H9 (cell line): ENCODE measurements at regions not wholly inside any gene's neighbourhood (a gene's known extent, or its start where the extent isn't known, plus 50 kb on each side); places are given as distances from the start of the nearest gene placed in this dataset.

Source experiments
- DNase-seq: peaks from one replicate; pipeline ENCODE4 v3.0.0-alpha.2; 2017
- H2AFZ ChIP-seq: one replicate; pipeline ENCODE4 v1.6.1; 2013; ENCODE audit warnings: mild to moderate bottlenecking, low read length, control low read depth, moderate library complexity
- H2AK5ac ChIP-seq: 2 replicates; pipeline ENCODE4 v1.6.1; 2013; ENCODE audit warnings: low read length, control low read depth, mixed read lengths; ENCODE audit not compliant: insufficient read length
- H2BK120ac ChIP-seq: one replicate; pipeline ENCODE4 v1.6.1; 2013; ENCODE audit warnings: low read depth, mild to moderate bottlenecking, low read length, control low read depth, inconsistent platforms; ENCODE audit not compliant: poor library complexity, severe bottlenecking
- H2BK12ac ChIP-seq: 2 replicates; pipeline ENCODE4 v1.6.1; 2013; ENCODE audit warnings: low read length, control low read depth, mixed read lengths, low read depth; ENCODE audit not compliant: insufficient read length
- H2BK15ac ChIP-seq: 2 replicates; pipeline ENCODE4 v1.6.1; 2013; ENCODE audit warnings: low read depth, low read length, control low read depth
- H2BK20ac ChIP-seq: one replicate; pipeline ENCODE4 v1.6.1; 2013; ENCODE audit warnings: low read depth, mild to moderate bottlenecking, low read length, control low read depth, inconsistent platforms; ENCODE audit not compliant: poor library complexity, severe bottlenecking
- H2BK5ac ChIP-seq: 2 replicates; pipeline ENCODE4 v1.6.1; 2013; ENCODE audit warnings: low read length, control low read depth, mixed read lengths; ENCODE audit not compliant: insufficient read length
- H3K14ac ChIP-seq: 2 replicates; pipeline ENCODE4 v1.6.1; 2013; ENCODE audit warnings: low read length, control low read depth; ENCODE audit not compliant: insufficient read depth
- H3K18ac ChIP-seq: 2 replicates; pipeline ENCODE4 v1.6.1; 2013; ENCODE audit warnings: low read depth, mild to moderate bottlenecking, mixed read lengths, low read length, control low read depth; ENCODE audit not compliant: insufficient read length
- H3K23ac ChIP-seq: 2 replicates; pipeline ENCODE4 v1.6.1; 2013; ENCODE audit warnings: low read length, control low read depth, mixed read lengths, low read depth; ENCODE audit not compliant: insufficient read length
- H3K23me2 ChIP-seq: 2 replicates; pipeline ENCODE4 v1.6.1; 2013; ENCODE audit warnings: low read depth, mild to moderate bottlenecking, mixed read lengths, low read length, control low read depth; ENCODE audit not compliant: insufficient read length, poor library complexity, severe bottlenecking
- H3K27ac ChIP-seq: 2 replicates; pipeline ENCODE4 v1.5.1; 2013; ENCODE audit warnings: low read length, control low read depth, mixed read lengths, low read depth; ENCODE audit not compliant: insufficient read length
- H3K27me3 ChIP-seq: 2 replicates; pipeline ENCODE4 v1.6.1; 2013; ENCODE audit warnings: low read length, control low read depth, inconsistent platforms; ENCODE audit not compliant: insufficient read depth
- H3K4ac ChIP-seq: 2 replicates; pipeline ENCODE4 v1.6.1; 2013; ENCODE audit warnings: low read depth, mild to moderate bottlenecking, control low read depth, inconsistent platforms, low read length, moderate library complexity
- H3K4me1 ChIP-seq: 2 replicates; pipeline ENCODE4 v1.6.1; 2013; ENCODE audit warnings: low read length, control low read depth, inconsistent platforms; ENCODE audit not compliant: insufficient read depth
- H3K4me2 ChIP-seq: 2 replicates; pipeline ENCODE4 v1.6.1; 2013; ENCODE audit warnings: low read length, control low read depth, mixed read lengths; ENCODE audit not compliant: insufficient read length, insufficient read depth
- H3K56ac ChIP-seq: 2 replicates; pipeline ENCODE4 v1.6.1; 2013; ENCODE audit warnings: low read depth, mild to moderate bottlenecking, mixed read lengths, low read length, control low read depth; ENCODE audit not compliant: insufficient read length
- H3K79me1 ChIP-seq: 2 replicates; pipeline ENCODE4 v1.6.1; 2013; ENCODE audit warnings: low read depth, mild to moderate bottlenecking, moderate library complexity, low read length, control low read depth, inconsistent platforms; ENCODE audit not compliant: insufficient read depth, poor library complexity, severe bottlenecking
- H3K79me2 ChIP-seq: 2 replicates; pipeline ENCODE4 v1.6.1; 2013; ENCODE audit warnings: low read length, control low read depth, inconsistent platforms; ENCODE audit not compliant: insufficient read depth
- H3K9ac ChIP-seq: 2 replicates; pipeline ENCODE4 v1.6.1; 2013; ENCODE audit warnings: low read length, control low read depth, mixed read lengths; ENCODE audit not compliant: insufficient read length; ENCODE audit errors: extremely low read depth
- H3K9me3 ChIP-seq: one replicate; pipeline ENCODE4 v1.6.1; 2013; ENCODE audit warnings: low read depth, low read length, inconsistent platforms; ENCODE audit not compliant: control insufficient read depth
- H3T11ph ChIP-seq: one replicate; pipeline ENCODE4 v1.6.1; 2013; ENCODE audit warnings: mild to moderate bottlenecking, low read length, control low read depth, inconsistent platforms
- H4K20me1 ChIP-seq: one replicate; pipeline ENCODE4 v1.6.1; 2013; ENCODE audit not compliant: control insufficient read depth, insufficient read length, insufficient read depth
- H4K5ac ChIP-seq: 2 replicates; pipeline ENCODE4 v1.6.1; 2013; ENCODE audit warnings: low read depth, mild to moderate bottlenecking, mixed read lengths, low read length, control low read depth; ENCODE audit not compliant: insufficient read length
- H4K8ac ChIP-seq: replicated peaks from 2 replicates; pipeline ENCODE4 v1.6.1; 2013; ENCODE audit warnings: low read length, control low read depth, mixed read lengths, low read depth; ENCODE audit not compliant: insufficient read length
- H4K91ac ChIP-seq: 2 replicates; pipeline ENCODE4 v1.6.1; 2013; ENCODE audit warnings: low read depth, mild to moderate bottlenecking, moderate library complexity, mixed read lengths, low read length, control low read depth; ENCODE audit not compliant: insufficient read length
- H3K27ac Mint-ChIP-seq, 3 experiments: 2 replicates in 2 of 3; 3 replicates in 1 of 3; pipeline ENCODE4 v1.8.0; 2020 to 2021; ENCODE audit warnings: mixed read lengths in 3 of 3, mild to moderate bottlenecking in 1 of 3, moderate library complexity in 1 of 3
- H3K27me3 Mint-ChIP-seq: 2 replicates; pipeline ENCODE4 v1.8.0; 2021; ENCODE audit warnings: low read depth, mild to moderate bottlenecking, moderate library complexity, mixed read lengths
- H3K36me3 Mint-ChIP-seq, 3 experiments: 2 replicates in 2 of 3; 3 replicates in 1 of 3; pipeline ENCODE4 v1.8.0; 2020 to 2021; ENCODE audit warnings: low read depth in 3 of 3, mixed read lengths in 3 of 3; ENCODE audit not compliant: insufficient read depth in 1 of 3
- H3K4me1 Mint-ChIP-seq, 2 experiments: 2 replicates each; pipeline ENCODE4 v1.8.0; 2020; ENCODE audit warnings: mixed read lengths in 2 of 2
- H3K4me3 Mint-ChIP-seq, 2 experiments: 2 replicates in 1 of 2; 3 replicates in 1 of 2; pipeline ENCODE4 v1.8.0; 2020 to 2021; ENCODE audit warnings: mild to moderate bottlenecking in 2 of 2, mixed read lengths in 2 of 2, moderate library complexity in 1 of 2
- H3K9me3 Mint-ChIP-seq, 2 experiments: 2 replicates in 1 of 2; 3 replicates in 1 of 2; pipeline ENCODE4 v1.8.0; 2020; ENCODE audit warnings: mild to moderate bottlenecking in 2 of 2, mixed read lengths in 2 of 2, moderate library complexity in 1 of 2
- WGBS: extraction: QIAGEN DNeasy Blood & Tissue Kit; methylation state at CpG from one replicate; pipeline ENCODE4 v1.1.7; 2013; ENCODE audit warnings: missing lambda C conversion rate, low lambda C conversion rate, mixed read lengths; ENCODE audit not compliant: insufficient read length; ENCODE audit errors: extremely low coverage; 5-methylcytosine and 5-hydroxymethylcytosine counted together
- TF ChIP-seq, protein P1 (sequence below): fragments of 200-600 bp; sonication (generic); conservative IDR thresholded peaks from 3 replicates; pipeline ENCODE4 v1.8.0; 2021; ENCODE audit warnings: antibody characterized with exemption, mild to moderate bottlenecking

- H3K56ac ChIP-seq = no peak overlapping the region
- no CpG with 5 or more reads among the region's 2 CpGs for WGBS
- H4K91ac ChIP-seq = no peak overlapping the region
- H3K79me1 ChIP-seq = no peaks in the 10 kb centered on the region
- no peak overlapping the region for H3T11ph ChIP-seq
- no peak overlapping the region for H2BK12ac ChIP-seq
- no peaks in the 10 kb centered on the region; the same call in 1 of the 2 replicates for H3K4me1 ChIP-seq
- no peak overlapping the region for H3K4me2 ChIP-seq
- H3K27ac ChIP-seq = no peak overlapping the region
- no peak overlapping the region for H2BK5ac ChIP-seq
- Mint-ChIP-seq H3K4me3 (no peak overlapping the region), H3K36me3 (peaks cover 0 to 17% (median 14%) of the 10 kb centered on the region in 3 experiments; a peak in 5 of 7 replicates), H3K9me3 (peaks cover 20 to 30% of the 10 kb centered on the region in 2 experiments), H3K4me1 (peaks cover 5 to 15% of the 10 kb centered on the region in 2 experiments; a peak in 2 of 4 replicates), H3K27ac (no peak overlapping the region; a peak in 1 of 7 replicates), H3K27me3 (no peaks in the 10 kb centered on the region; the same call in 1 of the 2 replicates)
- no peak for DNase-seq
- no peak overlapping the region for H4K5ac ChIP-seq
- TF ChIP-seq, protein P1, sequence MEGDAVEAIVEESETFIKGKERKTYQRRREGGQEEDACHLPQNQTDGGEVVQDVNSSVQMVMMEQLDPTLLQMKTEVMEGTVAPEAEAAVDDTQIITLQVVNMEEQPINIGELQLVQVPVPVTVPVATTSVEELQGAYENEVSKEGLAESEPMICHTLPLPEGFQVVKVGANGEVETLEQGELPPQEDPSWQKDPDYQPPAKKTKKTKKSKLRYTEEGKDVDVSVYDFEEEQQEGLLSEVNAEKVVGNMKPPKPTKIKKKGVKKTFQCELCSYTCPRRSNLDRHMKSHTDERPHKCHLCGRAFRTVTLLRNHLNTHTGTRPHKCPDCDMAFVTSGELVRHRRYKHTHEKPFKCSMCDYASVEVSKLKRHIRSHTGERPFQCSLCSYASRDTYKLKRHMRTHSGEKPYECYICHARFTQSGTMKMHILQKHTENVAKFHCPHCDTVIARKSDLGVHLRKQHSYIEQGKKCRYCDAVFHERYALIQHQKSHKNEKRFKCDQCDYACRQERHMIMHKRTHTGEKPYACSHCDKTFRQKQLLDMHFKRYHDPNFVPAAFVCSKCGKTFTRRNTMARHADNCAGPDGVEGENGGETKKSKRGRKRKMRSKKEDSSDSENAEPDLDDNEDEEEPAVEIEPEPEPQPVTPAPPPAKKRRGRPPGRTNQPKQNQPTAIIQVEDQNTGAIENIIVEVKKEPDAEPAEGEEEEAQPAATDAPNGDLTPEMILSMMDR = no peak
- H2BK120ac ChIP-seq = no peak overlapping the region
- no peaks in the 10 kb centered on the region for H4K20me1 ChIP-seq
- H2BK20ac ChIP-seq = no peak overlapping the region
- H3K27me3 ChIP-seq = no peaks in the 10 kb centered on the region
- H3K9ac ChIP-seq = no peak overlapping the region
- H2AK5ac ChIP-seq = no peak overlapping the region
- no peak overlapping the region for H3K18ac ChIP-seq
- H3K9me3 ChIP-seq = no peaks in the 10 kb centered on the region
- no peak overlapping the region for H2BK15ac ChIP-seq
- no peak overlapping the region for H3K14ac ChIP-seq
- no peak overlapping the region for H3K4ac ChIP-seq
- H3K23me2 ChIP-seq = no peaks in the 10 kb centered on the region
- no peak overlapping the region for H2AFZ ChIP-seq
- H4K8ac ChIP-seq = no peak overlapping the region
- H3K79me2 ChIP-seq = no peaks in the 10 kb centered on the region
- no peak overlapping the region for H3K23ac ChIP-seq
Observed at GRCh38 chr4:12658146-12658545, 826.0 kb downstream of the RAB28 start.
